ENCODE measurements at regions not wholly inside any gene's neighbourhood (a gene's known extent, or its start where the extent isn't known, plus 50 kb on each side); places are given as distances from the start of the nearest gene placed in this dataset.

GRCh38 chr3:18767756-18768303, 342.7 kb upstream of the SATB1 start:
- DNase-seq = no peak

GRCh38 chr3:18766974-18767373, 341.8 kb upstream of the SATB1 start:
- no peak for DNase-seq

- DNase-seq = no peak
Measured at GRCh38 chr3:18765662-18766061, 340.5 kb upstream of the SATB1 start.

GRCh38 chr3:18765161-18765560, 340.0 kb upstream of the SATB1 start:
- DNase-seq = no peak

GRCh38 chr3:18761530-18761929, 336.4 kb upstream of the SATB1 start:
- no peak for DNase-seq

GRCh38 chr3:18758047-18758704, 333.0 kb upstream of the SATB1 start:
- peak; percentile 17 for DNase-seq

GRCh38 chr3:18757476-18757875, 332.3 kb upstream of the SATB1 start:
- no peak for DNase-seq

- DNase-seq = no peak
Measured at GRCh38 chr3:18752273-18752934, 327.3 kb upstream of the SATB1 start.

GRCh38 chr3:18751514-18751913, 326.4 kb upstream of the SATB1 start:
- DNase-seq = no peak

- no peak for DNase-seq
Measured at GRCh38 chr3:18747383-18747782, 322.2 kb upstream of the SATB1 start.

- no peak for DNase-seq
Measured at GRCh38 chr3:18745472-18745871, 320.3 kb upstream of the SATB1 start.

GRCh38 chr3:18744472-18744871, 319.3 kb upstream of the SATB1 start:
- DNase-seq = no peak

GRCh38 chr3:18743761-18744160, 318.6 kb upstream of the SATB1 start:
- DNase-seq = no peak

GRCh38 chr3:18740631-18741583, 315.8 kb upstream of the SATB1 start:
- no peak for DNase-seq

GRCh38 chr3:18739099-18739433, 313.9 kb upstream of the SATB1 start:
- DNase-seq = no peak

- no peak for DNase-seq
Measured at GRCh38 chr3:18738393-18739098, 313.4 kb upstream of the SATB1 start.

GRCh38 chr3:18735005-18735404, 309.9 kb upstream of the SATB1 start:
- DNase-seq = no peak

GRCh38 chr3:18734309-18734708, 309.2 kb upstream of the SATB1 start:
- DNase-seq = no peak

GRCh38 chr3:18732474-18732873, 307.3 kb upstream of the SATB1 start:
- no peak for DNase-seq

GRCh38 chr3:18730491-18730890, 305.4 kb upstream of the SATB1 start:
- no peak for DNase-seq

GRCh38 chr3:18729671-18730070, 304.5 kb upstream of the SATB1 start:
- no peak for DNase-seq

GRCh38 chr3:18725668-18726407, 300.7 kb upstream of the SATB1 start:
- no peak for DNase-seq

Measured in fibroblast of upper back skin (primary cell).